Sigmoid colon (tissue), 4 donors: ENCODE measurements at regions not wholly inside any gene's neighbourhood (a gene's known extent, or its start where the extent isn't known, plus 50 kb on each side); places are given as distances from the start of the nearest gene placed in this dataset.

Experiments used
- EP300 ChIP-seq, 4 donors: sonication (generic); formaldehyde crosslinking; IDR thresholded peaks; one replicate each; pipeline ENCODE4 v1.6.1; 2017; ENCODE audit warnings: antibody characterized with exemption in 4 of 4
- POLR2A ChIP-seq, 2 donors: fragments of 450-650 bp; IDR thresholded peaks; one replicate each; pipeline ENCODE4 v1.6.1; 2016; ENCODE audit warnings: antibody characterized with exemption in 2 of 2, mild to moderate bottlenecking in 2 of 2, moderate library complexity in 2 of 2
- POLR2AphosphoS5 ChIP-seq, 4 donors: sonication (generic); formaldehyde crosslinking; IDR thresholded peaks; one replicate each; pipeline ENCODE4 v1.6.1; 2017; ENCODE audit warnings: antibody characterized with exemption in 4 of 4
- TF ChIP-seq, protein P1 (sequence below), 4 experiments: fragments of 450-650 bp in 3 of 4; fragments of 200-600 bp in 1 of 4; IDR thresholded peaks; one replicate each; pipeline ENCODE4 v1.5.1; 2016 to 2019; ENCODE audit warnings: antibody characterized with exemption in 4 of 4, mild to moderate bottlenecking in 3 of 4, moderate library complexity in 2 of 4

DNA sequence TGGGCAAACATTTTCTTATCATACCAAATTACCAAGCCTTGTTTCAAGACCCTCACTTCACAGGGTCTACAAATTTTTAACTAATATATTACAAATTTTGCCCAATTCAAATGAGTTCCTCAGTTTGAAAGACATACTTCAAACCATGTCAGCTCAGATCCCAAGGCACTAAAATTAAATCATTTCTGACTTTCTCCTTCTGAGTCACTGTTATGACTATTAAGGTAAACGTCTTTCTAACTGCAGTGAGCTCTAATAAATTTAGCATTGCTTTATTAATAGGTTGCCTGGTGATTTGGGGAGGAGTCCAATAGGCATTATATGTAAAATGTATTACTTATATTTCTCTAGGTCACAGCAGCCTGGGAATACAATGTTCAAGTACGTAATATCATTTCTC, 158.2 kb upstream of the ARHGEF26 start:
- TF ChIP-seq POLR2AphosphoS5 (IDR thresholded peaks at IDR 0.05), result no peak
- TF ChIP-seq, protein P1, sequence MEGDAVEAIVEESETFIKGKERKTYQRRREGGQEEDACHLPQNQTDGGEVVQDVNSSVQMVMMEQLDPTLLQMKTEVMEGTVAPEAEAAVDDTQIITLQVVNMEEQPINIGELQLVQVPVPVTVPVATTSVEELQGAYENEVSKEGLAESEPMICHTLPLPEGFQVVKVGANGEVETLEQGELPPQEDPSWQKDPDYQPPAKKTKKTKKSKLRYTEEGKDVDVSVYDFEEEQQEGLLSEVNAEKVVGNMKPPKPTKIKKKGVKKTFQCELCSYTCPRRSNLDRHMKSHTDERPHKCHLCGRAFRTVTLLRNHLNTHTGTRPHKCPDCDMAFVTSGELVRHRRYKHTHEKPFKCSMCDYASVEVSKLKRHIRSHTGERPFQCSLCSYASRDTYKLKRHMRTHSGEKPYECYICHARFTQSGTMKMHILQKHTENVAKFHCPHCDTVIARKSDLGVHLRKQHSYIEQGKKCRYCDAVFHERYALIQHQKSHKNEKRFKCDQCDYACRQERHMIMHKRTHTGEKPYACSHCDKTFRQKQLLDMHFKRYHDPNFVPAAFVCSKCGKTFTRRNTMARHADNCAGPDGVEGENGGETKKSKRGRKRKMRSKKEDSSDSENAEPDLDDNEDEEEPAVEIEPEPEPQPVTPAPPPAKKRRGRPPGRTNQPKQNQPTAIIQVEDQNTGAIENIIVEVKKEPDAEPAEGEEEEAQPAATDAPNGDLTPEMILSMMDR (IDR thresholded peaks at IDR 0.05), result no peak
- no peak for TF ChIP-seq POLR2A (IDR thresholded peaks at IDR 0.05)
- TF ChIP-seq EP300 (IDR thresholded peaks at IDR 0.05), result no peak
